Liver (tissue), 8 donors: ENCODE measurements at regions not wholly inside any gene's neighbourhood (a gene's known extent, or its start where the extent isn't known, plus 50 kb on each side); places are given as distances from the start of the nearest gene placed in this dataset.

Experiments
- DNase-seq: peaks from one replicate; pipeline ENCODE4 v3.0.0-alpha.2; 2017; ENCODE audit warnings: low spot score
- H3K27ac ChIP-seq, 2 donors: one replicate each; pipeline ENCODE4 v1.7.0; 2013; ENCODE audit warnings: inconsistent platforms in 2 of 2, low read length in 2 of 2, control low read depth in 1 of 2, low read depth in 1 of 2, mild to moderate bottlenecking in 1 of 2
- H3K27me3 ChIP-seq, 4 donors: one replicate each; pipeline versions ENCODE4 v1.6.1 to v1.7.0; 2013; ENCODE audit warnings: low read length in 3 of 4, inconsistent platforms in 1 of 4, mild to moderate bottlenecking in 1 of 4, moderate library complexity in 1 of 4; ENCODE audit not compliant: control insufficient read depth in 4 of 4, insufficient read depth in 4 of 4
- H3K36me3 ChIP-seq, 4 donors: one replicate each; pipeline versions ENCODE4 v1.6.1 to v1.7.0; 2013; ENCODE audit warnings: low read length in 3 of 4, mild to moderate bottlenecking in 3 of 4, low read depth in 1 of 4, moderate library complexity in 1 of 4; ENCODE audit not compliant: control insufficient read depth in 4 of 4, insufficient read depth in 3 of 4
- H3K4me1 ChIP-seq, 4 donors: one replicate each; pipeline versions ENCODE4 v1.6.1 to v1.7.0; 2013; ENCODE audit warnings: low read length in 3 of 4, mild to moderate bottlenecking in 3 of 4, moderate library complexity in 1 of 4; ENCODE audit not compliant: control insufficient read depth in 4 of 4, insufficient read depth in 4 of 4
- H3K4me3 ChIP-seq, 3 donors: one replicate each; pipeline versions ENCODE4 v1.6.1 to v1.7.0; 2013; ENCODE audit warnings: low read length in 3 of 3, control low read depth in 1 of 3, low read depth in 1 of 3, mild to moderate bottlenecking in 1 of 3
- H3K9ac ChIP-seq, 2 donors: one replicate each; pipeline ENCODE4 v1.7.0; 2013; ENCODE audit warnings: low read length in 2 of 2, mild to moderate bottlenecking in 2 of 2, moderate library complexity in 2 of 2, control low read depth in 1 of 2, low read depth in 1 of 2
- H3K9me3 ChIP-seq, 4 donors: one replicate each; pipeline versions ENCODE4 v1.6.1 to v1.7.0; 2013; ENCODE audit warnings: low read length in 3 of 4; ENCODE audit not compliant: control insufficient read depth in 4 of 4
- ATF3 ChIP-seq: IDR thresholded peaks from 2 replicates; pipeline ENCODE4 v1.6.1; 2016; ENCODE audit warnings: antibody characterized with exemption
- CTCF ChIP-seq: fragments of 150-350 bp; IDR thresholded peaks from 2 replicates; pipeline ENCODE4 v1.5.1; 2017; ENCODE audit warnings: improper control_type of control experiment, low read depth, low read length; ENCODE audit not compliant: missing input control
- EGR1 ChIP-seq, 2 donors: IDR thresholded peaks; 2 replicates each; pipeline ENCODE4 v1.6.1; 2016 to 2018; ENCODE audit warnings: antibody characterized with exemption in 2 of 2, low read depth in 2 of 2
- FOXA1 ChIP-seq: IDR thresholded peaks from 2 replicates; pipeline ENCODE4 v1.6.1; 2016; ENCODE audit warnings: antibody characterized with exemption
- FOXA2 ChIP-seq: IDR thresholded peaks from 2 replicates; pipeline ENCODE4 v1.6.1; 2016; ENCODE audit warnings: antibody characterized with exemption
- GABPA ChIP-seq, 2 donors: IDR thresholded peaks in 1 of 2; conservative IDR thresholded peaks in 1 of 2; 2 replicates each; pipeline ENCODE4 v1.6.1; 2016; ENCODE audit warnings: antibody characterized with exemption in 2 of 2, mild to moderate bottlenecking in 1 of 2, moderate library complexity in 1 of 2
- HNF4A ChIP-seq, 2 donors: conservative IDR thresholded peaks; 2 replicates each; pipeline ENCODE4 v1.6.1; 2016; ENCODE audit warnings: antibody characterized with exemption in 2 of 2, mild to moderate bottlenecking in 2 of 2
- HNF4G ChIP-seq: IDR thresholded peaks from 2 replicates; pipeline ENCODE4 v1.6.1; 2016; ENCODE audit warnings: antibody characterized with exemption
- JUND ChIP-seq, 2 donors: IDR thresholded peaks; 2 replicates each; pipeline ENCODE4 v1.6.1; 2016; ENCODE audit warnings: antibody characterized with exemption in 2 of 2
- MAX ChIP-seq: IDR thresholded peaks from 2 replicates; pipeline ENCODE4 v1.6.1; 2016; ENCODE audit warnings: antibody characterized with exemption
- NR2F2 ChIP-seq: IDR thresholded peaks from 2 replicates; pipeline ENCODE4 v1.6.1; 2016; ENCODE audit warnings: antibody characterized with exemption
- RAD21 ChIP-seq, 2 donors: IDR thresholded peaks; 2 replicates each; pipeline ENCODE4 v1.6.1; 2016; ENCODE audit warnings: antibody characterized with exemption in 2 of 2, mild to moderate bottlenecking in 2 of 2
- REST ChIP-seq: IDR thresholded peaks from 2 replicates; pipeline ENCODE4 v1.6.1; 2016; ENCODE audit warnings: antibody characterized with exemption, mild to moderate bottlenecking
- RXRA ChIP-seq, 2 donors: IDR thresholded peaks; 2 replicates each; pipeline ENCODE4 v1.6.1; 2017 to 2018; ENCODE audit warnings: antibody characterized with exemption in 2 of 2, mild to moderate bottlenecking in 1 of 2
- SP1 ChIP-seq: IDR thresholded peaks from 2 replicates; pipeline ENCODE4 v1.6.1; 2018; ENCODE audit warnings: antibody characterized with exemption, mild to moderate bottlenecking
- TAF1 ChIP-seq: conservative IDR thresholded peaks from 2 replicates; pipeline ENCODE4 v1.6.1; 2016; ENCODE audit warnings: antibody characterized with exemption, mild to moderate bottlenecking
- YY1 ChIP-seq: IDR thresholded peaks from 2 replicates; pipeline ENCODE4 v1.6.1; 2016; ENCODE audit warnings: antibody characterized with exemption, mild to moderate bottlenecking
- ZBTB33 ChIP-seq: IDR thresholded peaks from 2 replicates; pipeline ENCODE4 v1.6.1; 2016; ENCODE audit warnings: antibody characterized with exemption
- WGBS: extraction: QIAGEN DNeasy Blood & Tissue Kit; methylation state at CpG from one replicate; pipeline ENCODE4 v1.1.7; 2013; 5-methylcytosine and 5-hydroxymethylcytosine counted together
- donor health status: healthy.
- donor health status: healthy.
- donor health status: healthy.
- donor health status: healthy.
- donor health status: healthy.

GRCh38 chr3:56894881-56895431 lies 93.2 kb upstream of the ARHGEF3 start:
- TF ChIP-seq RXRA (IDR thresholded peaks at IDR 0.05) (no peak), NR2F2 (no peak), HNF4G (no peak), TAF1 (no peak), ATF3 (no peak), YY1 (no peak), CTCF (no peak), SP1 (no peak), ZBTB33 (no peak), REST (no peak), MAX (no peak), RAD21 (IDR thresholded peaks at IDR 0.05) (no peak), JUND (IDR thresholded peaks at IDR 0.05) (no peak), GABPA (IDR thresholded peaks at IDR 0.05 in 1 of 2, conservative IDR thresholded peaks at IDR 0.05 in 1 of 2) (no peak), FOXA2 (no peak), FOXA1 (no peak), HNF4A (conservative IDR thresholded peaks at IDR 0.05) (no peak), EGR1 (IDR thresholded peaks at IDR 0.05; ENCODE audit: low read depth in 2 of 2) (no peak)
- no peak overlapping the region for H3K9ac ChIP-seq
- no peak overlapping the region for H3K4me3 ChIP-seq
- H3K4me1 ChIP-seq: no peaks in the 10 kb centered on the region
- H3K9me3 ChIP-seq: no peaks in the 10 kb centered on the region
- no peaks in the 10 kb centered on the region for H3K36me3 ChIP-seq
- no peak overlapping the region for H3K27ac ChIP-seq
- DNase-seq: no peak
- H3K27me3 ChIP-seq: no peaks in the 10 kb centered on the region
- 79% methylated on average over 10 of the region's 10 CpGs for WGBS
